PC-9 (cell line): ENCODE measurements at regions not wholly inside any gene's neighbourhood (a gene's known extent, or its start where the extent isn't known, plus 50 kb on each side); places are given as distances from the start of the nearest gene placed in this dataset.

Experiments
- BruUV-seq: library from RNA; stranded (reverse); fragments of 400-500 nt; replicated peaks from 2 replicates; lab custom pipeline; 2021; lab: Mats Ljungman, UMichigan
- CTCF ChIA-PET: fragments of 300-600 bp; sonication (Branson Sonifier 250); formaldehyde crosslinking; loops from one replicate; lab custom pipeline; 2022; ENCODE audit warnings: antibody characterized with exemption; lab: Charles Lee
- POLR2A ChIA-PET: fragments of 300-600 bp; sonication (Branson Sonifier 250); formaldehyde crosslinking; loops from one replicate; lab custom pipeline; 2022; ENCODE audit warnings: antibody characterized with exemption; ENCODE audit not compliant: unreplicated experiment; lab: Charles Lee
- DNase-seq, 2 experiments: peaks; one replicate each; pipeline versions ENCODE4 v3.0.0 to v3.0.0-alpha.2; 2015 to 2022; ENCODE audit warnings: mixed read lengths in 1 of 2
- H2AFZ ChIP-seq: fragments of 200-600 bp; sonication (generic); 2 replicates; pipeline ENCODE4 v1.8.1; 2017; ENCODE audit warnings: antibody characterized with exemption
- H3F3A ChIP-seq: fragments of 200-600 bp; sonication (generic); 2 replicates; pipeline ENCODE4 v1.8.1; 2017; ENCODE audit warnings: antibody characterized with exemption, mild to moderate bottlenecking, low read depth; ENCODE audit not compliant: insufficient read depth
- H3K27ac ChIP-seq: fragments of 200-600 bp; sonication (generic); 2 replicates; pipeline ENCODE4 v1.6.1; 2016; ENCODE audit warnings: mixed run types
- H3K27me3 ChIP-seq: fragments of 200-600 bp; sonication (generic); 2 replicates; pipeline ENCODE4 v1.6.1; 2016; ENCODE audit warnings: low read depth, mixed run types; ENCODE audit not compliant: insufficient read depth
- H3K36me3 ChIP-seq: fragments of 200-600 bp; sonication (generic); 2 replicates; pipeline ENCODE4 v1.6.1; 2016; ENCODE audit warnings: low read depth, mixed run types
- H3K4me1 ChIP-seq: fragments of 200-600 bp; sonication (generic); replicated peaks from 2 replicates; pipeline ENCODE4 v1.6.1; 2016; ENCODE audit warnings: mixed run types; ENCODE audit not compliant: insufficient read depth
- H3K4me2 ChIP-seq: fragments of 200-600 bp; sonication (generic); 2 replicates; pipeline ENCODE4 v1.6.1; 2017; ENCODE audit warnings: mixed run types
- H3K4me3 ChIP-seq: fragments of 200-600 bp; sonication (generic); 2 replicates; pipeline ENCODE4 v1.6.1; 2016; ENCODE audit warnings: mixed run types
- H3K79me2 ChIP-seq: fragments of 200-600 bp; sonication (generic); 2 replicates; pipeline ENCODE4 v1.6.1; 2017; ENCODE audit warnings: low read depth, mixed run types
- H3K9me2 ChIP-seq: fragments of 200-600 bp; sonication (generic); 2 replicates; pipeline ENCODE4 v1.8.1; 2017; ENCODE audit warnings: mild to moderate bottlenecking; ENCODE audit not compliant: insufficient read depth
- H3K9me3 ChIP-seq: fragments of 200-600 bp; sonication (generic); 2 replicates; pipeline ENCODE4 v1.8.1; 2016; ENCODE audit warnings: low read depth; ENCODE audit not compliant: insufficient read depth
- H4K20me1 ChIP-seq: fragments of 200-600 bp; sonication (generic); 2 replicates; pipeline ENCODE4 v1.8.1; 2017; ENCODE audit not compliant: insufficient read depth
- CTCF ChIP-seq: fragments of 200-600 bp; sonication (generic); conservative IDR thresholded peaks from 2 replicates; pipeline ENCODE4 v1.6.1; 2017; ENCODE audit warnings: mixed run types, antibody characterized with exemption, mild to moderate bottlenecking, moderate library complexity
- EZH2 ChIP-seq: fragments of 200-600 bp; sonication (generic); IDR thresholded peaks from 2 replicates; pipeline ENCODE4 v1.8.0; 2017; ENCODE audit warnings: antibody characterized with exemption, low read depth
- intact Hi-C: fragments of 100-400 bp; cut with micrococcal nuclease; formaldehyde crosslinking; loops from one replicate; pipeline ENCODE4 v1.10.0; 2022; ENCODE audit not compliant: unreplicated experiment

- POLR2A ChIA-PET: no interaction called here
- H3K36me3 ChIP-seq: no peaks in the 10 kb centered on the region
- H3K9me2 ChIP-seq: no peaks in the 10 kb centered on the region
- H3K9me3 ChIP-seq: no peaks in the 10 kb centered on the region
- BruUV-seq: no TSS peak
- H3F3A ChIP-seq: no peaks in the 10 kb centered on the region
- no peak overlapping the region for H2AFZ ChIP-seq
- H3K4me2 ChIP-seq: no peak overlapping the region
- intact Hi-C loops: no loop called here
- no peak for TF ChIP-seq CTCF
- no peak for TF ChIP-seq EZH2
- CTCF ChIA-PET: no interaction called here
- H3K4me1 ChIP-seq: no peaks in the 10 kb centered on the region
- no peaks in the 10 kb centered on the region for H3K79me2 ChIP-seq
- 0 out of 2 replicates have a peak, but pooled peaks cover 10% of the 10 kb centered on the region for H3K27me3 ChIP-seq
- DNase-seq: no peak
- H3K4me3 ChIP-seq: no peak overlapping the region
- no peak overlapping the region for H3K27ac ChIP-seq
- H4K20me1 ChIP-seq: no peaks in the 10 kb centered on the region
Measured at GRCh38 chr10:2145491-2145890, 408.2 kb upstream of the ADARB2 start.

DNA sequence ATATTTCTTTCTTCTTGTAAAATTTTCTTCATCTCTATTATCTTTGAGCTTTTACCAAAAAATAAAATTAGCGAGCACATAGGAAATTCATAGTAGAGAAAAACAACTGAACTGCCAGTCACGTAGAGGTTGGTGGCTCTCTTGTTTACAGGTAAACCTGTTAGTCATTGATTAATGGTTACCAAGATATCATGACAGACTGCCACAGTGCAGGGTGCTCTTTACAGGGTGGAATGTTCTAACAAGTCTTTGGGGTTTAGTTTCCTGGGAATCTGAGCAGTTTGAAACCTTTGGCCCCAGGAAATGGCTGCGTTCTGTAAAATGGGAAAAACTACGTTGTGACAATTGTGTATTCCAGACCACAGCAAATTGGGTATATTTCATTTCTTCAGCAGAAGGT lies 407.3 kb upstream of the ADARB2 start:
- Histone ChIP-seq H3K27ac (no peak overlapping the region), H3K36me3 (no peaks in the 10 kb centered on the region), H3F3A (no peaks in the 10 kb centered on the region), H3K4me1 (no peaks in the 10 kb centered on the region), H2AFZ (no peak overlapping the region), H4K20me1 (no peaks in the 10 kb centered on the region), H3K4me3 (no peak overlapping the region), H3K9me2 (no peaks in the 10 kb centered on the region), H3K9me3 (no peaks in the 10 kb centered on the region), H3K27me3 (0 out of 2 replicates have a peak, but pooled peaks cover 10% of the 10 kb centered on the region), H3K79me2 (no peaks in the 10 kb centered on the region), H3K4me2 (no peak overlapping the region)
- POLR2A ChIA-PET: no interaction called here
- CTCF ChIA-PET: no interaction called here
- TF ChIP-seq CTCF: no peak
- no peak for TF ChIP-seq EZH2
- intact Hi-C loops: no loop called here
- no peak for DNase-seq
- BruUV-seq: no TSS peak

DNA sequence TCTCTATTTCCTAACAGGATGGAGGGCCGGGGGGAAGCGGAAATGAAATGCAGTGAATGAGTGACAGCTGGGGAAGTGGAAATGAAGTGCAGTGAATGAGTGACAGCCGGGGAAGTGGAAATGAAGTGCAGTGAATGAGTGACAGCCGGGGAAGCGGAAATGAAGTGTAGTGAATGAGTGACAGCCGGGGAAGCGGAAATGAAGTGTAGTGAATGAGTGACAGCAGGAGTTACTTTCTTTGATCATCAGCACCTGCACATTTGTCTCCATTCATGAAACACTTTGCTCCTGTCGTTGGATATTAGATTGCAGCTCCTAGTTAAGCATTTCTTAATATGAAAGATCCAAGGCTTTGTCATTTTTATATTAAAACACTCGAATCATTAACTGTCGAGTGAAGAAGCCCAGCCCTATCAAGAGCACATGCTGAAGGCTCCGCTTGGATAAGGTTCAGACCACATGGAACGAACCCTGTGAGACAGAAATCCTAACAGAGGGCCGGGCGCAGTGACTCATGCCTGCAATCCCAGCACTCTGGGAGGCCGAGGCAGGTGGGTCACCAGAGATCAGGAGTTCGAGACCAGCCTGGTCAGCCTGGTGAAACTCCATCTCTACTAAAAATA lies 406.0 kb upstream of the ADARB2 start:
- no peaks in the 10 kb centered on the region for H3F3A ChIP-seq
- no peak for TF ChIP-seq EZH2
- TF ChIP-seq CTCF: no peak
- ChIA-PET POLR2A (no interaction called here), CTCF (no interaction called here)
- H3K27ac ChIP-seq: no peak overlapping the region
- no peak overlapping the region for H3K4me2 ChIP-seq
- H4K20me1 ChIP-seq: no peaks in the 10 kb centered on the region
- no TSS peak for BruUV-seq
- no peaks in the 10 kb centered on the region for H3K79me2 ChIP-seq
- H3K4me1 ChIP-seq: no peaks in the 10 kb centered on the region
- intact Hi-C loops: no loop called here
- no peaks in the 10 kb centered on the region for H3K9me3 ChIP-seq
- no peak overlapping the region for H2AFZ ChIP-seq
- H3K4me3 ChIP-seq: no peak overlapping the region
- no peaks in the 10 kb centered on the region for H3K9me2 ChIP-seq
- 0 out of 2 replicates have a peak, but pooled peaks cover 10% of the 10 kb centered on the region for H3K27me3 ChIP-seq
- DNase-seq: no peak
- H3K36me3 ChIP-seq: no peaks in the 10 kb centered on the region
